ENCODE measurements at regions not wholly inside any gene's neighbourhood (a gene's known extent, or its start where the extent isn't known, plus 50 kb on each side); places are given as distances from the start of the nearest gene placed in this dataset.

GRCh38 chr20:52269321-52269720 is 77.7 kb upstream of the ZFP64 start:
- DNase-seq: no peak
- Mint-ChIP-seq H3K27me3 (ENCODE audit: insufficient read depth) (no peaks in the 10 kb centered on the region; the same call in none of the 2 replicates), H3K9me3 (no peaks in the 10 kb centered on the region), H3K4me1 (ENCODE audit: low read depth) (peaks cover 6% of the 10 kb centered on the region), H3K36me3 (ENCODE audit: low read depth) (no peaks in the 10 kb centered on the region), H3K4me3 (no peak overlapping the region), H3K27ac (no peak overlapping the region)
- no peak for TF ChIP-seq CTCF (IDR thresholded peaks at IDR 0.05)

- DNase-seq: peak; percentile 30
- Mint-ChIP-seq H3K4me3 (no peak overlapping the region), H3K27me3 (ENCODE audit: insufficient read depth) (no peaks in the 10 kb centered on the region; the same call in none of the 2 replicates), H3K9me3 (no peaks in the 10 kb centered on the region), H3K27ac (no peak overlapping the region), H3K36me3 (ENCODE audit: low read depth) (no peaks in the 10 kb centered on the region), H3K4me1 (ENCODE audit: low read depth) (peaks cover 6% of the 10 kb centered on the region)
- TF ChIP-seq CTCF (IDR thresholded peaks at IDR 0.05): no peak
Observed at GRCh38 chr20:52268184-52268749, 76.7 kb upstream of the ZFP64 start.

GRCh38 chr20:52267418-52267817 is 75.8 kb upstream of the ZFP64 start:
- TF ChIP-seq CTCF (IDR thresholded peaks at IDR 0.05): no peak
- no peak overlapping the region for H3K27ac Mint-ChIP-seq
- H3K9me3 Mint-ChIP-seq: no peaks in the 10 kb centered on the region
- no peaks in the 10 kb centered on the region for H3K36me3 Mint-ChIP-seq (ENCODE audit: low read depth)
- DNase-seq: no peak
- no peak overlapping the region for H3K4me3 Mint-ChIP-seq
- H3K27me3 Mint-ChIP-seq (ENCODE audit: insufficient read depth): no peaks in the 10 kb centered on the region; the same call in none of the 2 replicates
- peaks cover 6% of the 10 kb centered on the region for H3K4me1 Mint-ChIP-seq (ENCODE audit: low read depth)

- TF ChIP-seq CTCF (IDR thresholded peaks at IDR 0.05): no peak
- no peak for DNase-seq
- Mint-ChIP-seq H3K9me3 (no peaks in the 10 kb centered on the region), H3K27ac (no peak overlapping the region), H3K4me3 (no peak overlapping the region), H3K36me3 (ENCODE audit: low read depth) (no peaks in the 10 kb centered on the region), H3K27me3 (ENCODE audit: insufficient read depth) (no peaks in the 10 kb centered on the region; the same call in none of the 2 replicates), H3K4me1 (ENCODE audit: low read depth) (peaks cover 6% of the 10 kb centered on the region)
Observed at GRCh38 chr20:52263757-52264156, 72.2 kb upstream of the ZFP64 start.

- Mint-ChIP-seq H3K4me3 (no peak overlapping the region), H3K27ac (no peak overlapping the region), H3K27me3 (ENCODE audit: insufficient read depth) (no peaks in the 10 kb centered on the region; the same call in none of the 2 replicates)
Observed at GRCh38 chr20:52261792-52262191, 70.2 kb upstream of the ZFP64 start.

More at GRCh38 chr20:52261792-52262191, 70.2 kb upstream of the ZFP64 start:
- DNase-seq: no peak
- no peak for TF ChIP-seq CTCF (IDR thresholded peaks at IDR 0.05)
- Mint-ChIP-seq H3K36me3 (ENCODE audit: low read depth) (no peaks in the 10 kb centered on the region), H3K9me3 (peaks cover 4% of the 10 kb centered on the region; the same call in 1 of the 2 replicates), H3K4me1 (ENCODE audit: low read depth) (no peaks in the 10 kb centered on the region)
